Heart left ventricle (tissue), 16 donors: ENCODE measurements at regions not wholly inside any gene's neighbourhood (a gene's known extent, or its start where the extent isn't known, plus 50 kb on each side); places are given as distances from the start of the nearest gene placed in this dataset.

Experiments
- ATAC-seq, 4 donors: fragments of 200-7000 bp; cut with Tn5 transposase; one replicate each; pipeline ENCODE4 v1.9.1; 2020 to 2022; ENCODE audit warnings: moderate library complexity in 4 of 4, mild to moderate bottlenecking in 3 of 4, moderate number of reproducible peaks in 1 of 4
- DNase-seq, 5 donors: peaks; one replicate each; pipeline ENCODE4 v3.0.0-alpha.2; 2020
- H3K27ac ChIP-seq, 12 donors: fragments of 200-600 bp; sonication (generic) in 4 of 12; one replicate each; pipeline versions ENCODE4 v1.5.0 to v1.8.0; 2016 to 2022; ENCODE audit warnings: mild to moderate bottlenecking in 2 of 12
- H3K27me3 ChIP-seq, 9 donors: fragments of 200-600 bp; sonication (generic) in 2 of 9; one replicate each; pipeline versions ENCODE4 v1.5.1 to v1.8.0; 2016 to 2022; ENCODE audit warnings: mild to moderate bottlenecking in 3 of 9
- H3K36me3 ChIP-seq, 9 donors: fragments of 200-600 bp; sonication (generic) in 2 of 9; one replicate each; pipeline versions ENCODE4 v1.5.0 to v1.8.0; 2018 to 2022; ENCODE audit warnings: mild to moderate bottlenecking in 2 of 9
- H3K4me1 ChIP-seq, 12 donors: fragments of 200-600 bp; sonication (generic) in 4 of 12; one replicate each; pipeline versions ENCODE4 v1.5.0 to v1.8.0; 2016 to 2022; ENCODE audit warnings: mild to moderate bottlenecking in 3 of 12
- H3K4me3 ChIP-seq, 12 donors: fragments of 200-600 bp; sonication (generic) in 4 of 12; one replicate each; pipeline versions ENCODE4 v1.5.0 to v1.8.0; 2017 to 2022; ENCODE audit warnings: mild to moderate bottlenecking in 9 of 12, moderate library complexity in 4 of 12
- H3K9me3 ChIP-seq, 12 donors: fragments of 200-600 bp; sonication (generic) in 4 of 12; one replicate each; pipeline versions ENCODE4 v1.5.0 to v1.8.0; 2016 to 2022; ENCODE audit warnings: mild to moderate bottlenecking in 1 of 12
- CTCF ChIP-seq, 12 donors: fragments of 200-600 bp; sonication (generic) in 4 of 12; IDR thresholded peaks; one replicate each; pipeline versions ENCODE4 v1.5.0 to v1.8.0; 2018 to 2022; ENCODE audit warnings: antibody characterized with exemption in 12 of 12, mild to moderate bottlenecking in 5 of 12
- POLR2A ChIP-seq, 2 donors: fragments of 450-650 bp; IDR thresholded peaks; one replicate each; pipeline ENCODE4 v1.6.1; 2017; ENCODE audit warnings: antibody characterized with exemption in 2 of 2, mild to moderate bottlenecking in 2 of 2, moderate library complexity in 2 of 2
- WGBS, 4 donors: extraction: QIAGEN DNeasy Blood & Tissue Kit in 2 of 4; methylation state at CpG; one replicate each; pipeline versions ENCODE4 v1.1.5 to v1.1.7; 2013 to 2018; 5-methylcytosine and 5-hydroxymethylcytosine counted together
- intact Hi-C, 10 donors: fragments of 100-400 bp; cut with DNase I; formaldehyde crosslinking; loops; one replicate each; pipeline versions ENCODE4 v1.11.1 to v1.14.2; 2022
- donor health status: ischemic (EF 13 %, LVEDD 7.1; RV severe dilation, severe dysfunction).
- donor health status: healthy with polysubstance abuse.
- donor health status: DM: no; HTN: yes; CAD: no.
- donor health status: DM: no; HTN: no; CAD: no.
- donor health status: ischemic (EF 25% LVEDD 6.9; RV normal size, moderate dysfunction).
- donor health status: ischemic (EF 25% LVEDD 5.7; RV mildly dilated, moderate dysfunction).
- donor health status: healthy.
- donor health status: DM: yes; HTN: yes; CAD: no.
- donor health status: ischemic (EF 35%, LVEDD 5.7; RV mildly dilated, moderate dysfunction).
- donor health status: nonischemic (EF 11% LVEDD 7.7; RV severe dilation, severe dysfunction).
- donor health status: DM: yes; HTN: yes; CAD: no.
- donor health status: PGD.
- donor health status: ischemic (EF 29% LVEDD 5.4; RV normal size, mild dysfunction).
- donor health status: nonischemic (EF 23%, LVEDD 6.1; RV moderate dilation, normal function).

- ATAC-seq (no peak), DNase-seq (no peak)
- H3K27me3 ChIP-seq, result no peaks in the 10 kb centered on the region
- H3K36me3 ChIP-seq, result no peaks in the 10 kb centered on the region
- no peak overlapping the region for H3K4me3 ChIP-seq
- intact Hi-C loops, result no loop called here
- H3K4me1 ChIP-seq, result peaks cover 0 to 32% (median 0%) of the 10 kb centered on the region in 12 donors
- H3K27ac ChIP-seq, result no peak overlapping the region
- 68 to 80% (median 75%) methylated on average over 5 of the region's 5 CpGs for WGBS, 4 donors
- H3K9me3 ChIP-seq, result no peaks in the 10 kb centered on the region
- TF ChIP-seq POLR2A (IDR thresholded peaks at IDR 0.05) (no peak), CTCF (IDR thresholded peaks at IDR 0.05) (no peak)
Observed at GRCh38 chr12:3976351-3976938, 103.2 kb upstream of the PARP11 start.

- 66 to 74% (median 70%) methylated on average over 3 of the region's 3 CpGs for WGBS, 4 donors
- no peaks in the 10 kb centered on the region for H3K36me3 ChIP-seq
- TF ChIP-seq CTCF (IDR thresholded peaks at IDR 0.05), result no peak
- TF ChIP-seq POLR2A (IDR thresholded peaks at IDR 0.05), result no peak
- H3K4me3 ChIP-seq, result no peak overlapping the region
- no peak for DNase-seq
- intact Hi-C loops, result no loop called here
- no peak overlapping the region for H3K27ac ChIP-seq
- no peaks in the 10 kb centered on the region for H3K27me3 ChIP-seq
- peaks cover 0 to 32% (median 0%) of the 10 kb centered on the region in 12 donors for H3K4me1 ChIP-seq
- H3K9me3 ChIP-seq, result no peaks in the 10 kb centered on the region
- no peak for ATAC-seq
Observed at GRCh38 chr12:3975652-3976051, 102.5 kb upstream of the PARP11 start.

- Histone ChIP-seq H3K4me1 (peaks cover 0 to 32% (median 0%) of the 10 kb centered on the region in 12 donors), H3K27me3 (no peaks in the 10 kb centered on the region), H3K36me3 (no peaks in the 10 kb centered on the region), H3K9me3 (no peaks in the 10 kb centered on the region), H3K27ac (peak overlapping the region in 1 of 12 donors; percentile 53), H3K4me3 (no peak overlapping the region)
- WGBS, 4 donors, result 87 to 94% (median 91%) methylated on average over 8 of the region's 8 CpGs
- TF ChIP-seq CTCF (IDR thresholded peaks at IDR 0.05) (no peak), POLR2A (IDR thresholded peaks at IDR 0.05) (no peak)
- intact Hi-C loops, result no loop called here
- DNase-seq, result no peak
- ATAC-seq, result no peak
Observed at GRCh38 chr12:3974883-3975282, 101.7 kb upstream of the PARP11 start.

GRCh38 chr12:3973973-3974644 is 100.9 kb upstream of the PARP11 start:
- WGBS, 4 donors, result 60 to 66% (median 65%) methylated on average over 4 of the region's 4 CpGs
- Histone ChIP-seq H3K4me3 (no peak overlapping the region), H3K27me3 (no peaks in the 10 kb centered on the region), H3K9me3 (no peaks in the 10 kb centered on the region), H3K36me3 (no peaks in the 10 kb centered on the region), H3K4me1 (peaks cover 0 to 32% (median 0%) of the 10 kb centered on the region in 12 donors), H3K27ac (peak overlapping the region in 1 of 12 donors; percentile 53)
- peak in 1 of 5 donors; percentile 36 for DNase-seq
- TF ChIP-seq POLR2A (IDR thresholded peaks at IDR 0.05) (no peak), CTCF (IDR thresholded peaks at IDR 0.05) (no peak)
- no peak for ATAC-seq
- intact Hi-C loops, result no loop called here
